Vagina (tissue), 2 donors: ENCODE measurements at regions not wholly inside any gene's neighbourhood (a gene's known extent, or its start where the extent isn't known, plus 50 kb on each side); places are given as distances from the start of the nearest gene placed in this dataset.

ENCODE experiments used
- POLR2A ChIP-seq, 2 donors: fragments of 450-650 bp; IDR thresholded peaks; one replicate each; pipeline ENCODE4 v1.6.1; 2017; ENCODE audit warnings: antibody characterized with exemption in 2 of 2, mild to moderate bottlenecking in 2 of 2, moderate library complexity in 2 of 2
- POLR2AphosphoS5 ChIP-seq, 2 donors: sonication (generic); formaldehyde crosslinking; IDR thresholded peaks; one replicate each; pipeline ENCODE4 v1.9.0; 2017; ENCODE audit warnings: antibody characterized with exemption in 2 of 2, mild to moderate bottlenecking in 2 of 2, low read depth in 1 of 2; ENCODE audit not compliant: insufficient read depth in 1 of 2
- TF ChIP-seq, protein P1 (sequence below), 3 experiments: fragments of 450-650 bp in 2 of 3; fragments of 200-600 bp in 1 of 3; sonication (generic) in 1 of 3; IDR thresholded peaks; one replicate each; pipeline ENCODE4 v1.5.1; 2017 to 2019; ENCODE audit warnings: antibody characterized with exemption in 3 of 3, mild to moderate bottlenecking in 2 of 3, moderate library complexity in 2 of 3

- TF ChIP-seq, protein P1, sequence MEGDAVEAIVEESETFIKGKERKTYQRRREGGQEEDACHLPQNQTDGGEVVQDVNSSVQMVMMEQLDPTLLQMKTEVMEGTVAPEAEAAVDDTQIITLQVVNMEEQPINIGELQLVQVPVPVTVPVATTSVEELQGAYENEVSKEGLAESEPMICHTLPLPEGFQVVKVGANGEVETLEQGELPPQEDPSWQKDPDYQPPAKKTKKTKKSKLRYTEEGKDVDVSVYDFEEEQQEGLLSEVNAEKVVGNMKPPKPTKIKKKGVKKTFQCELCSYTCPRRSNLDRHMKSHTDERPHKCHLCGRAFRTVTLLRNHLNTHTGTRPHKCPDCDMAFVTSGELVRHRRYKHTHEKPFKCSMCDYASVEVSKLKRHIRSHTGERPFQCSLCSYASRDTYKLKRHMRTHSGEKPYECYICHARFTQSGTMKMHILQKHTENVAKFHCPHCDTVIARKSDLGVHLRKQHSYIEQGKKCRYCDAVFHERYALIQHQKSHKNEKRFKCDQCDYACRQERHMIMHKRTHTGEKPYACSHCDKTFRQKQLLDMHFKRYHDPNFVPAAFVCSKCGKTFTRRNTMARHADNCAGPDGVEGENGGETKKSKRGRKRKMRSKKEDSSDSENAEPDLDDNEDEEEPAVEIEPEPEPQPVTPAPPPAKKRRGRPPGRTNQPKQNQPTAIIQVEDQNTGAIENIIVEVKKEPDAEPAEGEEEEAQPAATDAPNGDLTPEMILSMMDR (IDR thresholded peaks at IDR 0.05), result no peak
- no peak for TF ChIP-seq POLR2A (IDR thresholded peaks at IDR 0.05)
- no peak for TF ChIP-seq POLR2AphosphoS5 (IDR thresholded peaks at IDR 0.05; ENCODE audit: insufficient read depth in 1 of 2, low read depth in 1 of 2)
These were observed 263.8 kb downstream of the RBM43 start for GRCh38 chr2:150997702-150998440.
